Mesenchymal stem cell (in vitro differentiated cells and primary cell): ENCODE measurements at regions not wholly inside any gene's neighbourhood (a gene's known extent, or its start where the extent isn't known, plus 50 kb on each side); places are given as distances from the start of the nearest gene placed in this dataset.

Source experiments
- DNase-seq: peaks from one replicate; pipeline ENCODE4 v3.0.0-alpha.2; 2013
- H2AFZ ChIP-seq: one replicate; pipeline ENCODE4 v1.6.1; 2013; ENCODE audit warnings: low read depth, mild to moderate bottlenecking, control low read depth, inconsistent platforms, low read length, moderate library complexity
- H2AK5ac ChIP-seq: 2 replicates; pipeline ENCODE4 v1.6.1; 2013; ENCODE audit warnings: low read length, moderate library complexity, mild to moderate bottlenecking, inconsistent platforms; ENCODE audit not compliant: severe bottlenecking
- H2BK120ac ChIP-seq: one replicate; pipeline ENCODE4 v1.6.1; 2013; ENCODE audit warnings: low read depth, mild to moderate bottlenecking, inconsistent platforms, low read length, moderate library complexity
- H2BK12ac ChIP-seq, 2 experiments: one replicate each; pipeline ENCODE4 v1.6.1; 2013; ENCODE audit warnings: inconsistent platforms in 2 of 2, low read length in 2 of 2, mild to moderate bottlenecking in 2 of 2, moderate library complexity in 2 of 2, control low read depth in 1 of 2
- H2BK15ac ChIP-seq: one replicate; pipeline ENCODE4 v1.6.1; 2013; ENCODE audit warnings: mild to moderate bottlenecking, low read depth, inconsistent platforms; ENCODE audit not compliant: poor library complexity, severe bottlenecking
- H2BK5ac ChIP-seq: 2 replicates; pipeline ENCODE4 v1.6.1; 2013; ENCODE audit warnings: low read depth, mild to moderate bottlenecking, low read length, control low read depth, inconsistent platforms; ENCODE audit not compliant: poor library complexity, severe bottlenecking
- H3K14ac ChIP-seq, 2 experiments: one replicate each; pipeline ENCODE4 v1.6.1; 2013; ENCODE audit warnings: inconsistent platforms in 2 of 2, low read length in 2 of 2, control low read depth in 1 of 2, mild to moderate bottlenecking in 1 of 2, moderate library complexity in 1 of 2
- H3K18ac ChIP-seq, 2 experiments: one replicate each; pipeline ENCODE4 v1.6.1; 2013; ENCODE audit warnings: inconsistent platforms in 2 of 2, low read length in 2 of 2, control low read depth in 1 of 2, low read depth in 1 of 2, mild to moderate bottlenecking in 1 of 2
- H3K23ac ChIP-seq, 2 experiments: one replicate each; pipeline ENCODE4 v1.6.1; 2013; ENCODE audit warnings: inconsistent platforms in 2 of 2, low read length in 2 of 2, mild to moderate bottlenecking in 2 of 2, moderate library complexity in 2 of 2, control low read depth in 1 of 2
- H3K27ac ChIP-seq: 2 replicates; pipeline ENCODE4 v1.5.1; 2013; ENCODE audit warnings: mild to moderate bottlenecking, moderate library complexity, low read length, control low read depth, inconsistent platforms; ENCODE audit not compliant: poor library complexity, severe bottlenecking
- H3K27me3 ChIP-seq, 2 experiments: 2 replicates each; pipeline versions ENCODE4 v1.6.1 to v1.7.0; 2013; ENCODE audit warnings: low read length in 2 of 2, mild to moderate bottlenecking in 2 of 2, moderate library complexity in 2 of 2, control low read depth in 1 of 2, inconsistent platforms in 1 of 2; ENCODE audit not compliant: control insufficient read depth in 1 of 2, insufficient read depth in 1 of 2
- H3K36me3 ChIP-seq, 2 experiments: 2 replicates each; pipeline versions ENCODE4 v1.6.1 to v1.7.0; 2013; ENCODE audit warnings: low read length in 2 of 2, control low read depth in 1 of 2, inconsistent platforms in 1 of 2, low read depth in 1 of 2, mild to moderate bottlenecking in 1 of 2; ENCODE audit not compliant: insufficient read depth in 2 of 2, control insufficient read depth in 1 of 2
- H3K4ac ChIP-seq, 2 experiments: one replicate each; pipeline ENCODE4 v1.6.1; 2013; ENCODE audit warnings: inconsistent platforms in 2 of 2, low read length in 2 of 2, mild to moderate bottlenecking in 2 of 2, moderate library complexity in 2 of 2, control low read depth in 1 of 2, low read depth in 1 of 2
- H3K4me1 ChIP-seq: 2 replicates; pipeline ENCODE4 v1.6.1; 2013; ENCODE audit warnings: low read depth, low read length, control low read depth; ENCODE audit not compliant: control insufficient read depth, insufficient read depth
- H3K4me2 ChIP-seq: 2 replicates; pipeline ENCODE4 v1.6.1; 2013; ENCODE audit warnings: low read length, mild to moderate bottlenecking, inconsistent platforms; ENCODE audit not compliant: poor library complexity, severe bottlenecking
- H3K4me3 ChIP-seq, 2 experiments: 2 replicates each; pipeline versions ENCODE4 v1.5.1 to v1.7.0; 2013; ENCODE audit warnings: low read length in 2 of 2, mild to moderate bottlenecking in 2 of 2, control low read depth in 1 of 2, low read depth in 1 of 2; ENCODE audit not compliant: insufficient read depth in 1 of 2
- H3K79me1 ChIP-seq: replicated peaks from 2 replicates; pipeline ENCODE4 v1.6.1; 2013; ENCODE audit warnings: mild to moderate bottlenecking, control low read depth, low read length, inconsistent platforms; ENCODE audit not compliant: poor library complexity, severe bottlenecking
- H3K9ac ChIP-seq: 2 replicates; pipeline ENCODE4 v1.7.0; 2013; ENCODE audit warnings: mild to moderate bottlenecking, low read length, moderate library complexity
- H3K9me3 ChIP-seq: 2 replicates; pipeline ENCODE4 v1.7.0; 2013; ENCODE audit warnings: mild to moderate bottlenecking, low read length; ENCODE audit not compliant: control insufficient read depth
- H4K8ac ChIP-seq: one replicate; pipeline ENCODE4 v1.6.1; 2013; ENCODE audit warnings: inconsistent platforms, mild to moderate bottlenecking, low read length, moderate library complexity
- H4K91ac ChIP-seq: one replicate; pipeline ENCODE4 v1.6.1; 2013; ENCODE audit warnings: mild to moderate bottlenecking, low read length, inconsistent platforms
- WGBS: methylation state at CpG from one replicate; pipeline ENCODE4 v1.1.7; 2013; ENCODE audit warnings: mixed read lengths; 5-methylcytosine and 5-hydroxymethylcytosine counted together

- Histone ChIP-seq H3K27ac (no peak overlapping the region), H2BK15ac (no peak overlapping the region), H3K4me1 (no peaks in the 10 kb centered on the region), H3K4ac (no peak overlapping the region), H4K91ac (no peak overlapping the region), H3K9me3 (peaks cover 11% of the 10 kb centered on the region), H2BK5ac (no peak overlapping the region), H3K36me3 (no peaks in the 10 kb centered on the region), H3K27me3 (no peaks in the 10 kb centered on the region), H3K14ac (no peak overlapping the region), H3K18ac (no peak overlapping the region), H3K9ac (no peak overlapping the region), H2BK12ac (no peak overlapping the region), H2AK5ac (no peak overlapping the region), H2BK120ac (no peak overlapping the region), H3K4me2 (no peak overlapping the region), H4K8ac (no peak overlapping the region), H3K4me3 (no peak overlapping the region), H3K23ac (no peak overlapping the region), H3K79me1 (no peaks in the 10 kb centered on the region), H2AFZ (no peak overlapping the region)
- WGBS: 54% methylated on average over 7 of the region's 7 CpGs
- DNase-seq: no peak
These were observed 355.9 kb downstream of the RSL24D1 start for GRCh38 chr15:54840621-54841398.

GRCh38 chr15:54839379-54839778 lies 357.4 kb downstream of the RSL24D1 start:
- H3K4me1 ChIP-seq: no peaks in the 10 kb centered on the region
- H3K27me3 ChIP-seq: no peaks in the 10 kb centered on the region

GRCh38 chr15:54836052-54836795 lies 360.5 kb downstream of the RSL24D1 start:
- Histone ChIP-seq H3K4me3 (no peak overlapping the region), H3K14ac (no peak overlapping the region), H3K27ac (no peak overlapping the region), H2BK120ac (no peak overlapping the region), H3K27me3 (no peaks in the 10 kb centered on the region), H4K8ac (no peak overlapping the region), H3K23ac (no peak overlapping the region), H3K79me1 (no peaks in the 10 kb centered on the region), H2BK5ac (no peak overlapping the region), H2BK15ac (no peak overlapping the region), H3K4me1 (no peaks in the 10 kb centered on the region), H3K9ac (no peak overlapping the region), H3K9me3 (peaks cover 4% of the 10 kb centered on the region), H2AFZ (peak overlapping the region; percentile 23), H2AK5ac (no peak overlapping the region), H3K4me2 (no peak overlapping the region), H2BK12ac (no peak overlapping the region), H3K36me3 (no peaks in the 10 kb centered on the region), H3K18ac (no peak overlapping the region), H3K4ac (no peak overlapping the region), H4K91ac (no peak overlapping the region)
- no peak for DNase-seq
- WGBS: 50% methylated on average over 4 of the region's 5 CpGs

More at GRCh38 chr15:54839379-54839778, 357.4 kb downstream of the RSL24D1 start:
- WGBS: 27% methylated on average over 1 of the region's 2 CpGs
- Histone ChIP-seq H3K18ac (no peak overlapping the region), H3K4me3 (no peak overlapping the region), H3K14ac (no peak overlapping the region), H3K4ac (no peak overlapping the region), H3K4me2 (no peak overlapping the region), H4K8ac (no peak overlapping the region), H2BK15ac (no peak overlapping the region), H2BK120ac (no peak overlapping the region), H3K23ac (no peak overlapping the region), H2AK5ac (no peak overlapping the region), H3K9ac (no peak overlapping the region), H3K9me3 (peaks cover 4% of the 10 kb centered on the region), H3K79me1 (no peaks in the 10 kb centered on the region), H2BK12ac (no peak overlapping the region), H4K91ac (no peak overlapping the region), H3K27ac (no peak overlapping the region), H2BK5ac (no peak overlapping the region), H3K36me3 (no peaks in the 10 kb centered on the region), H2AFZ (no peak overlapping the region)
- no peak for DNase-seq

- H3K36me3 ChIP-seq: no peaks in the 10 kb centered on the region
- H3K23ac ChIP-seq: no peak overlapping the region
- no peak overlapping the region for H3K18ac ChIP-seq
- no peaks in the 10 kb centered on the region for H3K4me1 ChIP-seq
- H3K27me3 ChIP-seq: no peaks in the 10 kb centered on the region
- peaks cover 20% of the 10 kb centered on the region for H3K9me3 ChIP-seq
- no peak overlapping the region for H2BK12ac ChIP-seq
- no peak overlapping the region for H2BK15ac ChIP-seq
- no peak overlapping the region for H2BK5ac ChIP-seq
- 32% methylated on average over 1 of the region's 1 CpG for WGBS
- H3K4me2 ChIP-seq: no peak overlapping the region
- no peak for DNase-seq
- no peaks in the 10 kb centered on the region for H3K79me1 ChIP-seq
- H3K4ac ChIP-seq: no peak overlapping the region
- H4K91ac ChIP-seq: no peak overlapping the region
- no peak overlapping the region for H2AFZ ChIP-seq
- no peak overlapping the region for H4K8ac ChIP-seq
- H3K9ac ChIP-seq: no peak overlapping the region
- no peak overlapping the region for H3K14ac ChIP-seq
- no peak overlapping the region for H3K4me3 ChIP-seq
- no peak overlapping the region for H2AK5ac ChIP-seq
- H2BK120ac ChIP-seq: no peak overlapping the region
- no peak overlapping the region for H3K27ac ChIP-seq
These were observed 366.9 kb downstream of the RSL24D1 start for GRCh38 chr15:54829821-54830220.
